ENCODE measurements at regions not wholly inside any gene's neighbourhood (a gene's known extent, or its start where the extent isn't known, plus 50 kb on each side); places are given as distances from the start of the nearest gene placed in this dataset.
A peak's percentile ranks its signal among the peaks of the same experiment; 100 is the strongest.

DNA sequence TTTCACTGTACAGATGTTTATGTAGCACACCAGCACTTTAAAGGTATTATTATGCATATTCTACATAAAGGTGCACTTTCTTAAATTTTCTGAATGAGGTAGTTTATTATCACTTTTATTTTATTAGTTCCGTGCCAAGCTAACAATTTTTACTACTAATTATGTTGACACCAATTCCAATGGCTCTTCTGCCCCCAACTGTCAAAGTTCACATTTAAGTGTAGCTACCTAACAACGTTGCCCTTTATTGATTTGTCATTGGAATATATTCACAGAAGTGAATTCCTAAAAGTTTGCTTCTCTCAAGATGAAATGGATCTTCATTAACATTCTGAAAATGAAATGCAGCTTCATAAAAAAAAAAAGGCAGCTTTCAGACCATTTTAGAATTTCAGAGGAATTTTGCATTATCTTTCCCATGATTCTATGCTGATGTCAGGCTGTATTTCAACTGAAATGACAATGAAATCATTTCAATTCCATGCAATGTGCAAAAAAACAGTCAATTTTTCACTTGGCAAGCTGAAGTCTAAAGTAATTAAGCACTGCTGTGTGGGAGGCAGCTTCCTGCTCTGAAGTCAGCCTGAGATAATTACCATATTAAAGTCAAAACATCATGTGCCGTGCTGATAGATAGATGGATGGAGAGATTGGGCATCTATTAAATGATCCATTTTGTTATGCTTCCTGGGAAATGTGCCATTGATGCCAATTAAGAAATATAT lies 229.2 kb downstream of the TTLL7 start:
- TF ChIP-seq HDGF (IDR thresholded peaks at IDR 0.05), result no peak
- TF ChIP-seq, protein P1, sequence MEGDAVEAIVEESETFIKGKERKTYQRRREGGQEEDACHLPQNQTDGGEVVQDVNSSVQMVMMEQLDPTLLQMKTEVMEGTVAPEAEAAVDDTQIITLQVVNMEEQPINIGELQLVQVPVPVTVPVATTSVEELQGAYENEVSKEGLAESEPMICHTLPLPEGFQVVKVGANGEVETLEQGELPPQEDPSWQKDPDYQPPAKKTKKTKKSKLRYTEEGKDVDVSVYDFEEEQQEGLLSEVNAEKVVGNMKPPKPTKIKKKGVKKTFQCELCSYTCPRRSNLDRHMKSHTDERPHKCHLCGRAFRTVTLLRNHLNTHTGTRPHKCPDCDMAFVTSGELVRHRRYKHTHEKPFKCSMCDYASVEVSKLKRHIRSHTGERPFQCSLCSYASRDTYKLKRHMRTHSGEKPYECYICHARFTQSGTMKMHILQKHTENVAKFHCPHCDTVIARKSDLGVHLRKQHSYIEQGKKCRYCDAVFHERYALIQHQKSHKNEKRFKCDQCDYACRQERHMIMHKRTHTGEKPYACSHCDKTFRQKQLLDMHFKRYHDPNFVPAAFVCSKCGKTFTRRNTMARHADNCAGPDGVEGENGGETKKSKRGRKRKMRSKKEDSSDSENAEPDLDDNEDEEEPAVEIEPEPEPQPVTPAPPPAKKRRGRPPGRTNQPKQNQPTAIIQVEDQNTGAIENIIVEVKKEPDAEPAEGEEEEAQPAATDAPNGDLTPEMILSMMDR (IDR thresholded peaks at IDR 0.05 in 2 of 3, conservative IDR thresholded peaks at IDR 0.05 in 1 of 3; ENCODE audit: control insufficient read depth in 2 of 3, extremely low read depth in 1 of 3, insufficient read depth in 1 of 3, low read depth in 3 of 3, low read length in 3 of 3), result peak in 1 of 3 experiments; percentile 11; a peak in 1 of 6 replicates
- in situ Hi-C loops (cut with MboI), result no loop called here
- no TSS peak for BruUV-seq (replicated peaks)
- H3K9ac ChIP-seq (ENCODE audit: control insufficient read depth, insufficient read depth, low read length), result no peak overlapping the region
- no peaks in the 10 kb centered on the region for H3K4me1 ChIP-seq (ENCODE audit: control insufficient read depth, insufficient read depth, low read length)
- no peaks in the 10 kb centered on the region for H4K20me1 ChIP-seq (ENCODE audit: control insufficient read depth, insufficient read depth)
- ChIA-PET POLR2A (no interaction called here), SMC1A (ENCODE audit: uncharacterized antibody, unreplicated experiment) (interaction anchor here (0.7 to 1.4 kb wide), 2 partner anchors 10 to 995 kb away, joined by 3 read pairs; no protein-coding TSS in a partner anchor), CTCF (interaction anchor here (0.6 to 0.9 kb wide), 2 partner anchors 9 to 14 kb away, joined by 3 to 4 read pairs; no protein-coding TSS in a partner anchor), RAD21 (ENCODE audit: unreplicated experiment) (no interaction called here)
- H3K79me2 ChIP-seq (ENCODE audit: control insufficient read depth, insufficient read depth, low read length), result no peaks in the 10 kb centered on the region
- H3K4me2 ChIP-seq (ENCODE audit: control insufficient read depth, insufficient read depth), result no peak overlapping the region
- no peaks in the 10 kb centered on the region for H3K36me3 ChIP-seq (ENCODE audit: control insufficient read depth in 2 of 2, insufficient read depth in 2 of 2, low read length in 1 of 2)
- ATAC-seq (no peak), DNase-seq (ENCODE audit: low read depth, low spot score) (no peak), FAIRE-seq (no peak)
- H3K27ac ChIP-seq (ENCODE audit: control insufficient read depth, insufficient read depth), result no peak overlapping the region
- intact Hi-C loops (cut with micrococcal nuclease; ENCODE audit: unreplicated experiment), result no loop called here
- no peaks in the 10 kb centered on the region; a peak in 1 of 4 replicates for H3K27me3 ChIP-seq (replicated peaks in 1 of 2; ENCODE audit: control insufficient read depth in 2 of 2, insufficient read depth in 2 of 2, low read length in 1 of 2)
- no peaks in the 10 kb centered on the region for H3K9me3 ChIP-seq (replicated peaks; ENCODE audit: control insufficient read depth, insufficient read depth, low read length)
- WGBS (ENCODE audit: insufficient coverage, insufficient replicate concordance, low lambda C conversion rate, missing lambda C conversion rate), result 13% methylated on average over 3 of the region's 3 CpGs
- no peak overlapping the region for H3K4me3 ChIP-seq
- H2AFZ ChIP-seq (ENCODE audit: control insufficient read depth, low read depth, low read length), result no peak overlapping the region

DNA sequence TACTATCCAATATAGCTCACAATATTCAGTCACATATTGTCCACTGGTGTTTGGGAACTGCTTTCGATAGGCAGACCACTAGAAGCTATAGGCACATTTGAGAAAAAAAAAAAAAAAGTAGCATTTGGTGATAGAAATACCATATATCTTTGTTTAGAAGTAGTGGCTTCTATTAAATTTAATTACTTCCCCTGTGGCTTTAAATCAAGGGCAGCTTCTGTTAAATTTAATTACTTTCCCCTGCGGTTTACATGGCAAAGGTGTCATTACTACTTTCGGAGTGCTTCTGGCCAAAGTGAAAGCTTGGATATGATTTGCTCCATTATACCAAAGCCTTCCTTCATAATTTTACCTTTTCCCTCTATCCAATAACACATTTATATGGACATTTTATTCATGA lies 229.9 kb downstream of the TTLL7 start:
- Histone ChIP-seq H3K27ac (ENCODE audit: control insufficient read depth, insufficient read depth) (no peak overlapping the region), H3K9ac (ENCODE audit: control insufficient read depth, insufficient read depth, low read length) (no peak overlapping the region), H3K9me3 (replicated peaks; ENCODE audit: control insufficient read depth, insufficient read depth, low read length) (no peaks in the 10 kb centered on the region), H3K36me3 (ENCODE audit: control insufficient read depth in 2 of 2, insufficient read depth in 2 of 2, low read length in 1 of 2) (no peaks in the 10 kb centered on the region), H2AFZ (ENCODE audit: control insufficient read depth, low read depth, low read length) (no peak overlapping the region), H3K4me3 (no peak overlapping the region), H4K20me1 (ENCODE audit: control insufficient read depth, insufficient read depth) (no peaks in the 10 kb centered on the region), H3K79me2 (ENCODE audit: control insufficient read depth, insufficient read depth, low read length) (no peaks in the 10 kb centered on the region), H3K27me3 (replicated peaks in 1 of 2; ENCODE audit: control insufficient read depth in 2 of 2, insufficient read depth in 2 of 2, low read length in 1 of 2) (no peaks in the 10 kb centered on the region; a peak in 1 of 4 replicates), H3K4me1 (ENCODE audit: control insufficient read depth, insufficient read depth, low read length) (no peaks in the 10 kb centered on the region), H3K4me2 (ENCODE audit: control insufficient read depth, insufficient read depth) (no peak overlapping the region)
- in situ Hi-C loops (cut with MboI) (no loop called here), intact Hi-C loops (cut with micrococcal nuclease; ENCODE audit: unreplicated experiment) (no loop called here)
- no peak for DNase-seq (ENCODE audit: low read depth, low spot score)
- ChIA-PET SMC1A (ENCODE audit: uncharacterized antibody, unreplicated experiment) (interaction anchor here (0.6 to 1.4 kb wide), 2 partner anchors 9 to 298 kb away, joined by 3 read pairs; no protein-coding TSS in a partner anchor), RAD21 (ENCODE audit: unreplicated experiment) (no interaction called here), CTCF (interaction anchor here (0.6 to 0.9 kb wide), 2 partner anchors 9 to 15 kb away, joined by 3 to 4 read pairs; no protein-coding TSS in a partner anchor), POLR2A (interaction anchor here (0.7 kb wide), 1 partner anchor 85 kb away, joined by 4 read pairs; no protein-coding TSS in a partner anchor)
- 25% methylated on average over 3 of the region's 3 CpGs for WGBS (ENCODE audit: insufficient coverage, insufficient replicate concordance, low lambda C conversion rate, missing lambda C conversion rate)
- FAIRE-seq, result no peak
- ATAC-seq, result no peak
- BruUV-seq (replicated peaks), result no TSS peak
- TF ChIP-seq, protein P2, sequence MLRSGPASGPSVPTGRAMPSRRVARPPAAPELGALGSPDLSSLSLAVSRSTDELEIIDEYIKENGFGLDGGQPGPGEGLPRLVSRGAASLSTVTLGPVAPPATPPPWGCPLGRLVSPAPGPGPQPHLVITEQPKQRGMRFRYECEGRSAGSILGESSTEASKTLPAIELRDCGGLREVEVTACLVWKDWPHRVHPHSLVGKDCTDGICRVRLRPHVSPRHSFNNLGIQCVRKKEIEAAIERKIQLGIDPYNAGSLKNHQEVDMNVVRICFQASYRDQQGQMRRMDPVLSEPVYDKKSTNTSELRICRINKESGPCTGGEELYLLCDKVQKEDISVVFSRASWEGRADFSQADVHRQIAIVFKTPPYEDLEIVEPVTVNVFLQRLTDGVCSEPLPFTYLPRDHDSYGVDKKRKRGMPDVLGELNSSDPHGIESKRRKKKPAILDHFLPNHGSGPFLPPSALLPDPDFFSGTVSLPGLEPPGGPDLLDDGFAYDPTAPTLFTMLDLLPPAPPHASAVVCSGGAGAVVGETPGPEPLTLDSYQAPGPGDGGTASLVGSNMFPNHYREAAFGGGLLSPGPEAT (IDR thresholded peaks at IDR 0.05; ENCODE audit: low read depth), result no peak
- TF ChIP-seq SPI1 (IDR thresholded peaks at IDR 0.05; ENCODE audit: borderline replicate concordance, insufficient read depth, low read depth, low read length) (no peak), SUZ12 (IDR thresholded peaks at IDR 0.05; ENCODE audit: unreplicated experiment) (no peak), TCF12 (IDR thresholded peaks at IDR 0.05; ENCODE audit: low read depth, low read length) (no peak), ESRRA (IDR thresholded peaks at IDR 0.05; ENCODE audit: low read length) (no peak)
- TF ChIP-seq, protein P3, sequence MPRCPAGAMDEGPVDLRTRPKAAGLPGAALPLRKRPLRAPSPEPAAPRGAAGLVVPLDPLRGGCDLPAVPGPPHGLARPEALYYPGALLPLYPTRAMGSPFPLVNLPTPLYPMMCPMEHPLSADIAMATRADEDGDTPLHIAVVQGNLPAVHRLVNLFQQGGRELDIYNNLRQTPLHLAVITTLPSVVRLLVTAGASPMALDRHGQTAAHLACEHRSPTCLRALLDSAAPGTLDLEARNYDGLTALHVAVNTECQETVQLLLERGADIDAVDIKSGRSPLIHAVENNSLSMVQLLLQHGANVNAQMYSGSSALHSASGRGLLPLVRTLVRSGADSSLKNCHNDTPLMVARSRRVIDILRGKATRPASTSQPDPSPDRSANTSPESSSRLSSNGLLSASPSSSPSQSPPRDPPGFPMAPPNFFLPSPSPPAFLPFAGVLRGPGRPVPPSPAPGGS (IDR thresholded peaks at IDR 0.05; ENCODE audit: borderline replicate concordance, insufficient read depth, low read depth, low read length, poor library complexity, severe bottlenecking), result no peak
- TF ChIP-seq, protein P4, sequence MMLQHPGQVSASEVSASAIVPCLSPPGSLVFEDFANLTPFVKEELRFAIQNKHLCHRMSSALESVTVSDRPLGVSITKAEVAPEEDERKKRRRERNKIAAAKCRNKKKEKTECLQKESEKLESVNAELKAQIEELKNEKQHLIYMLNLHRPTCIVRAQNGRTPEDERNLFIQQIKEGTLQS (IDR thresholded peaks at IDR 0.05; ENCODE audit: borderline replicate concordance, extremely low read depth, low read depth, low read length), result no peak
